DND-41 (cell line): ENCODE measurements at regions not wholly inside any gene's neighbourhood (a gene's known extent, or its start where the extent isn't known, plus 50 kb on each side); places are given as distances from the start of the nearest gene placed in this dataset.

Source experiments
- ATAC-seq: fragments of 200-7000 bp; cut with Tn5 transposase; 3 replicates; pipeline ENCODE4 v1.9.1; 2021; ENCODE audit warnings: low read depth; ENCODE audit not compliant: insufficient read depth
- DNase-seq: peaks from one replicate; pipeline ENCODE4 v3.0.0-alpha.2; 2020
- H2AFZ ChIP-seq: 2 replicates; pipeline ENCODE4 v1.6.0; 2012; ENCODE audit warnings: low read depth, low read length
- H3K27ac ChIP-seq: 2 replicates; pipeline ENCODE4 v1.5.1; 2012; ENCODE audit warnings: low read length, inconsistent platforms
- H3K27me3 ChIP-seq: fragments of 200-600 bp; sonication (generic); 2 replicates; pipeline ENCODE4 v1.6.0; 2012; ENCODE audit warnings: low read length, mild to moderate bottlenecking, inconsistent platforms; ENCODE audit not compliant: insufficient read depth, poor library complexity
- H3K36me3 ChIP-seq: 2 replicates; pipeline ENCODE4 v1.5.1; 2012; ENCODE audit warnings: low read length, inconsistent platforms; ENCODE audit not compliant: insufficient read depth
- H3K4me1 ChIP-seq: 2 replicates; pipeline ENCODE4 v1.5.1; 2012; ENCODE audit warnings: mild to moderate bottlenecking, low read length; ENCODE audit not compliant: insufficient read depth
- H3K4me2 ChIP-seq: 2 replicates; pipeline ENCODE4 v1.6.0; 2012; ENCODE audit warnings: mild to moderate bottlenecking, moderate library complexity, low read length, inconsistent platforms; ENCODE audit not compliant: insufficient read depth
- H3K4me3 ChIP-seq, 2 experiments: fragments of 200-600 bp in 1 of 2; shearing (Covaris generic) in 1 of 2; 2 replicates each; pipeline ENCODE4 v1.5.1; 2012 to 2016; ENCODE audit warnings: inconsistent platforms in 2 of 2, low read length in 2 of 2, mild to moderate bottlenecking in 2 of 2, low read depth in 1 of 2, moderate library complexity in 1 of 2
- H3K79me2 ChIP-seq: 2 replicates; pipeline ENCODE4 v1.6.0; 2012; ENCODE audit warnings: low read length, inconsistent platforms; ENCODE audit not compliant: insufficient read depth
- H3K9ac ChIP-seq: 2 replicates; pipeline ENCODE4 v1.6.0; 2012; ENCODE audit warnings: low read depth, mild to moderate bottlenecking, inconsistent platforms, low read length, moderate library complexity
- H3K9me3 ChIP-seq: 2 replicates; pipeline ENCODE4 v1.5.1; 2012; ENCODE audit warnings: low read length, moderate library complexity, mild to moderate bottlenecking, inconsistent platforms; ENCODE audit not compliant: insufficient read depth, severe bottlenecking
- H4K20me1 ChIP-seq: 2 replicates; pipeline ENCODE4 v1.6.0; 2012; ENCODE audit warnings: low read length; ENCODE audit not compliant: insufficient read depth
- EZH2 ChIP-seq: IDR thresholded peaks from 3 replicates; pipeline ENCODE4 v1.6.1; 2012; ENCODE audit warnings: borderline replicate concordance, low read depth, mild to moderate bottlenecking, moderate library complexity, low read length, inconsistent platforms; ENCODE audit not compliant: severe bottlenecking
- TF ChIP-seq, protein P1 (sequence below): IDR thresholded peaks from 2 replicates; pipeline ENCODE4 v1.5.1; 2012; ENCODE audit warnings: borderline replicate concordance, low read length, moderate library complexity, mild to moderate bottlenecking; ENCODE audit not compliant: poor library complexity, severe bottlenecking; ENCODE audit errors: extremely low read depth

- TF ChIP-seq EZH2 = no peak
- TF ChIP-seq, protein P1, sequence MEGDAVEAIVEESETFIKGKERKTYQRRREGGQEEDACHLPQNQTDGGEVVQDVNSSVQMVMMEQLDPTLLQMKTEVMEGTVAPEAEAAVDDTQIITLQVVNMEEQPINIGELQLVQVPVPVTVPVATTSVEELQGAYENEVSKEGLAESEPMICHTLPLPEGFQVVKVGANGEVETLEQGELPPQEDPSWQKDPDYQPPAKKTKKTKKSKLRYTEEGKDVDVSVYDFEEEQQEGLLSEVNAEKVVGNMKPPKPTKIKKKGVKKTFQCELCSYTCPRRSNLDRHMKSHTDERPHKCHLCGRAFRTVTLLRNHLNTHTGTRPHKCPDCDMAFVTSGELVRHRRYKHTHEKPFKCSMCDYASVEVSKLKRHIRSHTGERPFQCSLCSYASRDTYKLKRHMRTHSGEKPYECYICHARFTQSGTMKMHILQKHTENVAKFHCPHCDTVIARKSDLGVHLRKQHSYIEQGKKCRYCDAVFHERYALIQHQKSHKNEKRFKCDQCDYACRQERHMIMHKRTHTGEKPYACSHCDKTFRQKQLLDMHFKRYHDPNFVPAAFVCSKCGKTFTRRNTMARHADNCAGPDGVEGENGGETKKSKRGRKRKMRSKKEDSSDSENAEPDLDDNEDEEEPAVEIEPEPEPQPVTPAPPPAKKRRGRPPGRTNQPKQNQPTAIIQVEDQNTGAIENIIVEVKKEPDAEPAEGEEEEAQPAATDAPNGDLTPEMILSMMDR = no peak
- no peak overlapping the region for H3K27ac ChIP-seq
- no peak for DNase-seq
Measured at GRCh38 chr3:83843716-83844115, 1115.1 kb upstream of the CADM2 start.

GRCh38 chr3:83849106-83849730 lies 1109.6 kb upstream of the CADM2 start:
- ATAC-seq (no peak), DNase-seq (no peak)
- no peak overlapping the region for H2AFZ ChIP-seq
- H3K4me3 ChIP-seq = no peak overlapping the region
- no peak overlapping the region for H3K9ac ChIP-seq
- no peaks in the 10 kb centered on the region for H3K9me3 ChIP-seq
- H4K20me1 ChIP-seq = no peaks in the 10 kb centered on the region
- H3K27ac ChIP-seq = no peak overlapping the region
- TF ChIP-seq EZH2 = no peak
- TF ChIP-seq, protein P1 = no peak
- no peak overlapping the region for H3K4me2 ChIP-seq
- no peaks in the 10 kb centered on the region for H3K4me1 ChIP-seq
- no peaks in the 10 kb centered on the region for H3K36me3 ChIP-seq
- H3K27me3 ChIP-seq = no peaks in the 10 kb centered on the region
- no peaks in the 10 kb centered on the region for H3K79me2 ChIP-seq

More at GRCh38 chr3:83843716-83844115, 1115.1 kb upstream of the CADM2 start:
- ATAC-seq = no peak
- Histone ChIP-seq H2AFZ (no peak overlapping the region), H3K36me3 (no peaks in the 10 kb centered on the region), H3K4me2 (no peak overlapping the region), H3K4me3 (no peak overlapping the region), H3K27me3 (no peaks in the 10 kb centered on the region), H4K20me1 (no peaks in the 10 kb centered on the region), H3K79me2 (no peaks in the 10 kb centered on the region), H3K9ac (no peak overlapping the region), H3K4me1 (no peaks in the 10 kb centered on the region), H3K9me3 (no peaks in the 10 kb centered on the region)

GRCh38 chr3:83863380-83863779 lies 1095.4 kb upstream of the CADM2 start:
- Histone ChIP-seq H3K79me2 (no peaks in the 10 kb centered on the region), H3K9me3 (peaks cover 1% of the 10 kb centered on the region), H3K36me3 (no peaks in the 10 kb centered on the region), H2AFZ (no peak overlapping the region; the same call in 1 of the 2 replicates), H4K20me1 (no peaks in the 10 kb centered on the region), H3K27ac (no peak overlapping the region), H3K4me3 (no peak overlapping the region), H3K27me3 (no peaks in the 10 kb centered on the region), H3K4me2 (no peak overlapping the region), H3K9ac (no peak overlapping the region), H3K4me1 (no peaks in the 10 kb centered on the region)
- ATAC-seq = no peak
- DNase-seq = no peak
- no peak for TF ChIP-seq EZH2
- TF ChIP-seq, protein P1 = no peak
